HT-29 (cell line): ENCODE measurements at regions not wholly inside any gene's neighbourhood (a gene's known extent, or its start where the extent isn't known, plus 50 kb on each side); places are given as distances from the start of the nearest gene placed in this dataset.

ENCODE experiments used
- DNase-seq: peaks from one replicate; pipeline ENCODE4 v3.0.0-alpha.2; 2015; ENCODE audit warnings: low spot score

- DNase-seq: peak; percentile 49
These were observed 53.8 kb upstream of the FBN2 start for GRCh38 chr5:128591598-128592455.

GRCh38 chr5:128596071-128596470 lies 58.0 kb upstream of the FBN2 start:
- peak; percentile 57 for DNase-seq

- DNase-seq: no peak
These were observed 59.1 kb upstream of the FBN2 start for GRCh38 chr5:128597156-128597555.

- no peak for DNase-seq
These were observed 75.1 kb upstream of the FBN2 start for GRCh38 chr5:128613128-128613527.

GRCh38 chr5:128613766-128614165 lies 75.7 kb upstream of the FBN2 start:
- no peak for DNase-seq

GRCh38 chr5:128615578-128615977 lies 77.5 kb upstream of the FBN2 start:
- DNase-seq: no peak

GRCh38 chr5:128626536-128627090 lies 88.6 kb upstream of the FBN2 start:
- no peak for DNase-seq

- no peak for DNase-seq
These were observed 89.9 kb upstream of the FBN2 start for GRCh38 chr5:128627939-128628338.

GRCh38 chr5:128629157-128629556 lies 91.1 kb upstream of the FBN2 start:
- no peak for DNase-seq

- DNase-seq: no peak
These were observed 92.1 kb upstream of the FBN2 start for GRCh38 chr5:128630121-128630520.

GRCh38 chr5:128631771-128632170 lies 93.7 kb upstream of the FBN2 start:
- no peak for DNase-seq

GRCh38 chr5:128632264-128632663 lies 94.2 kb upstream of the FBN2 start:
- peak; percentile 4 for DNase-seq

GRCh38 chr5:128633901-128634300 lies 95.9 kb upstream of the FBN2 start:
- no peak for DNase-seq

- no peak for DNase-seq
These were observed 97.3 kb upstream of the FBN2 start for GRCh38 chr5:128635379-128635778.

GRCh38 chr5:128636361-128636760 lies 98.3 kb upstream of the FBN2 start:
- no peak for DNase-seq

GRCh38 chr5:128637031-128637430 lies 99.0 kb upstream of the FBN2 start:
- DNase-seq: no peak

- DNase-seq: no peak
These were observed 103.8 kb upstream of the FBN2 start for GRCh38 chr5:128641861-128642260.

GRCh38 chr5:128644863-128645262 lies 106.8 kb upstream of the FBN2 start:
- no peak for DNase-seq

GRCh38 chr5:128645581-128645980 lies 107.5 kb upstream of the FBN2 start:
- DNase-seq: no peak

GRCh38 chr5:128646176-128646575 lies 108.1 kb upstream of the FBN2 start:
- no peak for DNase-seq

GRCh38 chr5:128649192-128649591 lies 111.1 kb upstream of the FBN2 start:
- no peak for DNase-seq

- no peak for DNase-seq
These were observed 125.0 kb upstream of the FBN2 start for GRCh38 chr5:128662997-128663396.

GRCh38 chr5:128665747-128666355 lies 127.8 kb upstream of the FBN2 start:
- DNase-seq: no peak
